Omental fat pad (tissue), 3 donors: ENCODE measurements at regions not wholly inside any gene's neighbourhood (a gene's known extent, or its start where the extent isn't known, plus 50 kb on each side); places are given as distances from the start of the nearest gene placed in this dataset.
"Not testable (repeated sequence)": the region's sequence is repeated elsewhere in the genome, so short reads cannot be mapped to it uniquely, and the experiment has no call there.

Source experiments
- ATAC-seq: fragments of 150-250 bp; one replicate; pipeline ENCODE4 v1.9.1; 2016; ENCODE audit warnings: mild to moderate bottlenecking, moderate library complexity; ENCODE audit not compliant: low FRiP score
- DNase-seq: peaks from one replicate; pipeline ENCODE4 v3.0.0-alpha.2; 2019; ENCODE audit warnings: low spot score
- CTCF ChIP-seq, 3 donors: fragments of 450-650 bp; IDR thresholded peaks; one replicate each; pipeline ENCODE4 v1.5.1; 2016 to 2017; ENCODE audit warnings: antibody characterized with exemption in 3 of 3, mild to moderate bottlenecking in 3 of 3, moderate library complexity in 2 of 3

GRCh38 chr7:35975851-35976454, 175.1 kb downstream of the SEPTIN7 start:
- ATAC-seq (peak; percentile 66), DNase-seq (no peak)
- TF ChIP-seq CTCF (IDR thresholded peaks at IDR 0.05) = peak in 1 of 3 donors; percentile 43

GRCh38 chr7:35978816-35979640, 174.0 kb upstream of the EEPD1 start:
- not testable (repeated sequence) for DNase-seq, ATAC-seq

- TF ChIP-seq CTCF (IDR thresholded peaks at IDR 0.05) = no peak
- DNase-seq (no peak), ATAC-seq (no peak)
These were observed 170.5 kb upstream of the EEPD1 start for GRCh38 chr7:35982600-35982999.

GRCh38 chr7:35983626-35984025, 169.4 kb upstream of the EEPD1 start:
- TF ChIP-seq CTCF (IDR thresholded peaks at IDR 0.05) = no peak
- DNase-seq = no peak
- ATAC-seq = no peak

- peak; percentile 82 for ATAC-seq
- TF ChIP-seq CTCF (IDR thresholded peaks at IDR 0.05) = peak in 2 of 3 donors; percentile 54 to 92
These were observed 167.8 kb upstream of the EEPD1 start for GRCh38 chr7:35985126-35985754.

GRCh38 chr7:35987016-35987415, 166.0 kb upstream of the EEPD1 start:
- ATAC-seq (no peak), DNase-seq (no peak)
- no peak for TF ChIP-seq CTCF (IDR thresholded peaks at IDR 0.05)

More at GRCh38 chr7:35985126-35985754, 167.8 kb upstream of the EEPD1 start:
- DNase-seq = peak; percentile 52

GRCh38 chr7:35988105-35988504, 164.9 kb upstream of the EEPD1 start:
- ATAC-seq (no peak), DNase-seq (no peak)
- no peak for TF ChIP-seq CTCF (IDR thresholded peaks at IDR 0.05)
